H9 (cell line): ENCODE measurements at regions not wholly inside any gene's neighbourhood (a gene's known extent, or its start where the extent isn't known, plus 50 kb on each side); places are given as distances from the start of the nearest gene placed in this dataset.

Experiments used
- DNase-seq: peaks from one replicate; pipeline ENCODE4 v3.0.0-alpha.2; 2017
- H2AFZ ChIP-seq: one replicate; pipeline ENCODE4 v1.6.1; 2013; ENCODE audit warnings: mild to moderate bottlenecking, low read length, control low read depth, moderate library complexity
- H2AK5ac ChIP-seq: 2 replicates; pipeline ENCODE4 v1.6.1; 2013; ENCODE audit warnings: low read length, control low read depth, mixed read lengths; ENCODE audit not compliant: insufficient read length
- H2BK120ac ChIP-seq: one replicate; pipeline ENCODE4 v1.6.1; 2013; ENCODE audit warnings: low read depth, mild to moderate bottlenecking, low read length, control low read depth, inconsistent platforms; ENCODE audit not compliant: poor library complexity, severe bottlenecking
- H2BK12ac ChIP-seq: 2 replicates; pipeline ENCODE4 v1.6.1; 2013; ENCODE audit warnings: low read length, control low read depth, mixed read lengths, low read depth; ENCODE audit not compliant: insufficient read length
- H2BK15ac ChIP-seq: 2 replicates; pipeline ENCODE4 v1.6.1; 2013; ENCODE audit warnings: low read depth, low read length, control low read depth
- H2BK20ac ChIP-seq: one replicate; pipeline ENCODE4 v1.6.1; 2013; ENCODE audit warnings: low read depth, mild to moderate bottlenecking, low read length, control low read depth, inconsistent platforms; ENCODE audit not compliant: poor library complexity, severe bottlenecking
- H2BK5ac ChIP-seq: 2 replicates; pipeline ENCODE4 v1.6.1; 2013; ENCODE audit warnings: low read length, control low read depth, mixed read lengths; ENCODE audit not compliant: insufficient read length
- H3K14ac ChIP-seq: 2 replicates; pipeline ENCODE4 v1.6.1; 2013; ENCODE audit warnings: low read length, control low read depth; ENCODE audit not compliant: insufficient read depth
- H3K18ac ChIP-seq: 2 replicates; pipeline ENCODE4 v1.6.1; 2013; ENCODE audit warnings: low read depth, mild to moderate bottlenecking, mixed read lengths, low read length, control low read depth; ENCODE audit not compliant: insufficient read length
- H3K23ac ChIP-seq: 2 replicates; pipeline ENCODE4 v1.6.1; 2013; ENCODE audit warnings: low read length, control low read depth, mixed read lengths, low read depth; ENCODE audit not compliant: insufficient read length
- H3K23me2 ChIP-seq: 2 replicates; pipeline ENCODE4 v1.6.1; 2013; ENCODE audit warnings: low read depth, mild to moderate bottlenecking, mixed read lengths, low read length, control low read depth; ENCODE audit not compliant: insufficient read length, poor library complexity, severe bottlenecking
- H3K27ac ChIP-seq: 2 replicates; pipeline ENCODE4 v1.5.1; 2013; ENCODE audit warnings: low read length, control low read depth, mixed read lengths, low read depth; ENCODE audit not compliant: insufficient read length
- H3K27me3 ChIP-seq: 2 replicates; pipeline ENCODE4 v1.6.1; 2013; ENCODE audit warnings: low read length, control low read depth, inconsistent platforms; ENCODE audit not compliant: insufficient read depth
- H3K4ac ChIP-seq: 2 replicates; pipeline ENCODE4 v1.6.1; 2013; ENCODE audit warnings: low read depth, mild to moderate bottlenecking, control low read depth, inconsistent platforms, low read length, moderate library complexity
- H3K4me1 ChIP-seq: 2 replicates; pipeline ENCODE4 v1.6.1; 2013; ENCODE audit warnings: low read length, control low read depth, inconsistent platforms; ENCODE audit not compliant: insufficient read depth
- H3K4me2 ChIP-seq: 2 replicates; pipeline ENCODE4 v1.6.1; 2013; ENCODE audit warnings: low read length, control low read depth, mixed read lengths; ENCODE audit not compliant: insufficient read length, insufficient read depth
- H3K56ac ChIP-seq: 2 replicates; pipeline ENCODE4 v1.6.1; 2013; ENCODE audit warnings: low read depth, mild to moderate bottlenecking, mixed read lengths, low read length, control low read depth; ENCODE audit not compliant: insufficient read length
- H3K79me1 ChIP-seq: 2 replicates; pipeline ENCODE4 v1.6.1; 2013; ENCODE audit warnings: low read depth, mild to moderate bottlenecking, moderate library complexity, low read length, control low read depth, inconsistent platforms; ENCODE audit not compliant: insufficient read depth, poor library complexity, severe bottlenecking
- H3K79me2 ChIP-seq: 2 replicates; pipeline ENCODE4 v1.6.1; 2013; ENCODE audit warnings: low read length, control low read depth, inconsistent platforms; ENCODE audit not compliant: insufficient read depth
- H3K9ac ChIP-seq: 2 replicates; pipeline ENCODE4 v1.6.1; 2013; ENCODE audit warnings: low read length, control low read depth, mixed read lengths; ENCODE audit not compliant: insufficient read length; ENCODE audit errors: extremely low read depth
- H3K9me3 ChIP-seq: one replicate; pipeline ENCODE4 v1.6.1; 2013; ENCODE audit warnings: low read depth, low read length, inconsistent platforms; ENCODE audit not compliant: control insufficient read depth
- H3T11ph ChIP-seq: one replicate; pipeline ENCODE4 v1.6.1; 2013; ENCODE audit warnings: mild to moderate bottlenecking, low read length, control low read depth, inconsistent platforms
- H4K20me1 ChIP-seq: one replicate; pipeline ENCODE4 v1.6.1; 2013; ENCODE audit not compliant: control insufficient read depth, insufficient read length, insufficient read depth
- H4K5ac ChIP-seq: 2 replicates; pipeline ENCODE4 v1.6.1; 2013; ENCODE audit warnings: low read depth, mild to moderate bottlenecking, mixed read lengths, low read length, control low read depth; ENCODE audit not compliant: insufficient read length
- H4K8ac ChIP-seq: replicated peaks from 2 replicates; pipeline ENCODE4 v1.6.1; 2013; ENCODE audit warnings: low read length, control low read depth, mixed read lengths, low read depth; ENCODE audit not compliant: insufficient read length
- H4K91ac ChIP-seq: 2 replicates; pipeline ENCODE4 v1.6.1; 2013; ENCODE audit warnings: low read depth, mild to moderate bottlenecking, moderate library complexity, mixed read lengths, low read length, control low read depth; ENCODE audit not compliant: insufficient read length
- H3K27ac Mint-ChIP-seq, 3 experiments: 2 replicates in 2 of 3; 3 replicates in 1 of 3; pipeline ENCODE4 v1.8.0; 2020 to 2021; ENCODE audit warnings: mixed read lengths in 3 of 3, mild to moderate bottlenecking in 1 of 3, moderate library complexity in 1 of 3
- H3K27me3 Mint-ChIP-seq: 2 replicates; pipeline ENCODE4 v1.8.0; 2021; ENCODE audit warnings: low read depth, mild to moderate bottlenecking, moderate library complexity, mixed read lengths
- H3K36me3 Mint-ChIP-seq, 3 experiments: 2 replicates in 2 of 3; 3 replicates in 1 of 3; pipeline ENCODE4 v1.8.0; 2020 to 2021; ENCODE audit warnings: low read depth in 3 of 3, mixed read lengths in 3 of 3; ENCODE audit not compliant: insufficient read depth in 1 of 3
- H3K4me1 Mint-ChIP-seq, 2 experiments: 2 replicates each; pipeline ENCODE4 v1.8.0; 2020; ENCODE audit warnings: mixed read lengths in 2 of 2
- H3K4me3 Mint-ChIP-seq, 2 experiments: 2 replicates in 1 of 2; 3 replicates in 1 of 2; pipeline ENCODE4 v1.8.0; 2020 to 2021; ENCODE audit warnings: mild to moderate bottlenecking in 2 of 2, mixed read lengths in 2 of 2, moderate library complexity in 1 of 2
- H3K9me3 Mint-ChIP-seq, 2 experiments: 2 replicates in 1 of 2; 3 replicates in 1 of 2; pipeline ENCODE4 v1.8.0; 2020; ENCODE audit warnings: mild to moderate bottlenecking in 2 of 2, mixed read lengths in 2 of 2, moderate library complexity in 1 of 2
- CTCF ChIP-seq: fragments of 200-600 bp; sonication (generic); conservative IDR thresholded peaks from 3 replicates; pipeline ENCODE4 v1.8.0; 2021; ENCODE audit warnings: antibody characterized with exemption, mild to moderate bottlenecking
- WGBS: extraction: QIAGEN DNeasy Blood & Tissue Kit; methylation state at CpG from one replicate; pipeline ENCODE4 v1.1.7; 2013; ENCODE audit warnings: missing lambda C conversion rate, low lambda C conversion rate, mixed read lengths; ENCODE audit not compliant: insufficient read length; ENCODE audit errors: extremely low coverage; 5-methylcytosine and 5-hydroxymethylcytosine counted together

- Mint-ChIP-seq H3K27me3 (no peaks in the 10 kb centered on the region), H3K4me1 (no peaks in the 10 kb centered on the region), H3K27ac (no peak overlapping the region), H3K36me3 (no peaks in the 10 kb centered on the region), H3K9me3 (no peaks in the 10 kb centered on the region), H3K4me3 (no peak overlapping the region)
- Histone ChIP-seq H2BK20ac (no peak overlapping the region), H3K23ac (no peak overlapping the region), H3K4me1 (no peaks in the 10 kb centered on the region), H3K79me1 (no peaks in the 10 kb centered on the region), H3K18ac (no peak overlapping the region), H3K27me3 (no peaks in the 10 kb centered on the region), H2BK15ac (no peak overlapping the region), H3K14ac (no peak overlapping the region), H3K9me3 (no peaks in the 10 kb centered on the region), H2BK5ac (no peak overlapping the region), H3T11ph (no peak overlapping the region), H3K4ac (no peak overlapping the region), H3K23me2 (no peaks in the 10 kb centered on the region), H2BK120ac (no peak overlapping the region), H4K5ac (no peak overlapping the region), H2AFZ (no peak overlapping the region), H3K4me2 (no peak overlapping the region), H2AK5ac (no peak overlapping the region), H3K56ac (no peak overlapping the region), H3K9ac (no peak overlapping the region), H4K8ac (no peak overlapping the region), H3K79me2 (no peaks in the 10 kb centered on the region), H3K27ac (no peak overlapping the region), H2BK12ac (no peak overlapping the region), H4K91ac (no peak overlapping the region), H4K20me1 (no peaks in the 10 kb centered on the region)
- no CpG with 5 or more reads among the region's 2 CpGs for WGBS
- peak; percentile 50 for TF ChIP-seq CTCF
- DNase-seq, result no peak
These were observed 313.9 kb upstream of the GRID2 start for GRCh38 chr4:91989914-91990313.
